GM12878 (cell line): ENCODE measurements at regions not wholly inside any gene's neighbourhood (a gene's known extent, or its start where the extent isn't known, plus 50 kb on each side); places are given as distances from the start of the nearest gene placed in this dataset.

Experiments
- ATAC-seq: fragments of 200-7000 bp; cut with Tn5 transposase; 3 replicates; pipeline ENCODE4 v1.9.1; 2020; ENCODE audit warnings: mild to moderate bottlenecking, moderate library complexity
- BruUV-seq: library from RNA; stranded (reverse); fragments of 400-500 nt; replicated peaks from 2 replicates; lab custom pipeline; 2021; lab: Mats Ljungman, UMichigan
- CTCF ChIA-PET: fragments of 300-600 bp; sonication (Branson Sonifier 250); formaldehyde crosslinking; extraction: SDS; loops from one replicate; lab custom pipeline; 2021; ENCODE audit warnings: inconsistent platforms; lab: Yijun Ruan, JAX
- POLR2A ChIA-PET: fragments of 350-600 bp; formaldehyde crosslinking; extraction: SDS; loops from one replicate; lab custom pipeline; 2021; ENCODE audit warnings: inconsistent platforms; lab: Charles Lee
- RAD21 ChIA-PET: fragments of 300-600 bp; sonication (Branson Sonifier 250); formaldehyde crosslinking; loops from one replicate; lab custom pipeline; 2023; ENCODE audit warnings: antibody characterized with exemption; ENCODE audit not compliant: unreplicated experiment; lab: Charles Lee
- SMC1A ChIA-PET: fragments of 300-600 bp; sonication (Branson Sonifier 250); formaldehyde crosslinking; loops from one replicate; lab custom pipeline; 2023; ENCODE audit not compliant: unreplicated experiment, uncharacterized antibody; lab: Charles Lee
- DNase-seq: peaks from one replicate; pipeline ENCODE4 v3.0.0-alpha.2; 2011; ENCODE audit warnings: low read depth, low spot score
- FAIRE-seq: peaks from 3 replicates; lab custom pipeline; 2011; peaks lifted over from hg19 to GRCh38; lab: Jason Lieb, UNC
- H2AFZ ChIP-seq: 2 replicates; pipeline ENCODE4 v1.6.0; 2011; ENCODE audit warnings: low read depth, low read length, control low read depth; ENCODE audit not compliant: control insufficient read depth
- H3K27ac ChIP-seq: 2 replicates; pipeline ENCODE4 v1.5.1; 2011; ENCODE audit warnings: control low read depth; ENCODE audit not compliant: control insufficient read depth, insufficient read depth
- H3K27me3 ChIP-seq, 2 experiments: replicated peaks in 1 of 2; 2 replicates each; pipeline versions ENCODE4 v1.6.0 to v1.6.1; 2011; ENCODE audit warnings: low read length in 1 of 2; ENCODE audit not compliant: control insufficient read depth in 2 of 2, insufficient read depth in 2 of 2
- H3K36me3 ChIP-seq, 2 experiments: 2 replicates each; pipeline ENCODE4 v1.5.1; 2011; ENCODE audit warnings: low read length in 1 of 2; ENCODE audit not compliant: control insufficient read depth in 2 of 2, insufficient read depth in 2 of 2
- H3K4me1 ChIP-seq: 2 replicates; pipeline ENCODE4 v1.6.1; 2011; ENCODE audit warnings: mild to moderate bottlenecking, low read length, moderate library complexity, mixed read lengths; ENCODE audit not compliant: control insufficient read depth, insufficient read depth
- H3K4me2 ChIP-seq: 2 replicates; pipeline ENCODE4 v1.6.0; 2011; ENCODE audit warnings: control low read depth; ENCODE audit not compliant: control insufficient read depth, insufficient read depth
- H3K4me3 ChIP-seq: fragments of 200-600 bp; sonication (generic); 2 replicates; pipeline ENCODE4 v1.5.1; 2016
- H3K79me2 ChIP-seq: 2 replicates; pipeline ENCODE4 v1.6.0; 2011; ENCODE audit warnings: low read length; ENCODE audit not compliant: control insufficient read depth, insufficient read depth
- H3K9ac ChIP-seq: 2 replicates; pipeline ENCODE4 v1.8.0; 2011; ENCODE audit warnings: low read length, control low read depth, mixed read lengths; ENCODE audit not compliant: control insufficient read depth, insufficient read depth
- H3K9me3 ChIP-seq: replicated peaks from 3 replicates; pipeline ENCODE4 v1.5.1; 2011; ENCODE audit warnings: mild to moderate bottlenecking, low read length; ENCODE audit not compliant: control insufficient read depth, insufficient read depth
- H4K20me1 ChIP-seq: 2 replicates; pipeline ENCODE4 v1.6.0; 2011; ENCODE audit not compliant: control insufficient read depth, insufficient read depth
- CBFB ChIP-seq: IDR thresholded peaks from 2 replicates; pipeline ENCODE4 v1.6.1; 2016; ENCODE audit warnings: antibody characterized with exemption, low read depth
- EGR1 ChIP-seq, 2 experiments: IDR thresholded peaks; 1 replicate in 1 of 2; 2 replicates in 1 of 2; pipeline ENCODE4 v1.6.1; 2011 to 2012; ENCODE audit warnings: low read depth in 2 of 2, low read length in 2 of 2, borderline replicate concordance in 1 of 2, mild to moderate bottlenecking in 1 of 2, moderate library complexity in 1 of 2
- ESRRA ChIP-seq: IDR thresholded peaks from 2 replicates; pipeline ENCODE4 v1.6.1; 2012; ENCODE audit warnings: mild to moderate bottlenecking, low read length, improper control_type of control experiment
- MEF2B ChIP-seq: fragments of 450-650 bp; IDR thresholded peaks from 2 replicates; pipeline ENCODE4 v1.6.1; 2018; ENCODE audit warnings: mild to moderate bottlenecking, moderate library complexity; ENCODE audit not compliant: partially characterized antibody, poor library complexity, severe bottlenecking
- MTA2 ChIP-seq: fragments of 450-650 bp; IDR thresholded peaks from 2 replicates; pipeline ENCODE4 v1.6.1; 2016; ENCODE audit warnings: low read depth, mild to moderate bottlenecking, moderate library complexity
- NFIC ChIP-seq: IDR thresholded peaks from 2 replicates; pipeline ENCODE4 v1.6.1; 2012; ENCODE audit warnings: low read depth, mild to moderate bottlenecking, inconsistent platforms, low read length, moderate library complexity
- PAX8 ChIP-seq: fragments of 450-650 bp; IDR thresholded peaks from 2 replicates; pipeline ENCODE4 v1.6.1; 2017; ENCODE audit warnings: mild to moderate bottlenecking, moderate library complexity
- PML ChIP-seq: IDR thresholded peaks from 2 replicates; pipeline ENCODE4 v1.6.1; 2012; ENCODE audit warnings: low read length, inconsistent platforms
- POLR2A ChIP-seq: IDR thresholded peaks from 2 replicates; pipeline ENCODE4 v1.6.1; 2011; ENCODE audit warnings: low read depth, mild to moderate bottlenecking, low read length
- POLR2AphosphoS2 ChIP-seq: IDR thresholded peaks from 2 replicates; pipeline ENCODE4 v1.6.1; 2011; ENCODE audit warnings: low read depth, mild to moderate bottlenecking, low read length, improper control_type of control experiment, moderate library complexity
- TCF7 ChIP-seq: IDR thresholded peaks from 2 replicates; pipeline ENCODE4 v1.6.1; 2014; ENCODE audit warnings: antibody characterized with exemption, borderline replicate concordance
- YY1 ChIP-seq: IDR thresholded peaks from 2 replicates; pipeline ENCODE4 v1.6.1; 2011; ENCODE audit warnings: low read depth, mild to moderate bottlenecking, low read length
- ZNF622 ChIP-seq: fragments of 450-650 bp; IDR thresholded peaks from 2 replicates; pipeline ENCODE4 v1.6.1; 2017; ENCODE audit warnings: mild to moderate bottlenecking, inconsistent platforms
- WGBS: methylation state at CpG from one replicate; pipeline ENCODE4 v1.1.6; 2016; ENCODE audit warnings: low lambda C conversion rate; ENCODE audit not compliant: insufficient replicate concordance, insufficient coverage; ENCODE audit errors: missing lambda C conversion rate; 5-methylcytosine and 5-hydroxymethylcytosine counted together
- in situ Hi-C: fragments of 300-500 bp; cut with MboI; formaldehyde crosslinking; loops from 9 replicates; pipeline ENCODE4 v1.14.3; 2018; ENCODE audit warnings: mixed read lengths
- intact Hi-C: fragments of 100-400 bp; cut with micrococcal nuclease; formaldehyde crosslinking; loops from one replicate; pipeline ENCODE4 v1.14.2; 2022; ENCODE audit not compliant: unreplicated experiment
- TF ChIP-seq, protein P1 (sequence below): fragments of 450-650 bp; IDR thresholded peaks from 2 replicates; pipeline ENCODE4 v1.6.1; 2016; ENCODE audit warnings: mild to moderate bottlenecking
- TF ChIP-seq, protein P2 (sequence below): fragments of 450-650 bp; IDR thresholded peaks from 2 replicates; pipeline ENCODE4 v1.6.1; 2018; ENCODE audit warnings: borderline replicate concordance, mild to moderate bottlenecking; ENCODE audit not compliant: partially characterized antibody
- TF ChIP-seq, protein P3 (sequence below): IDR thresholded peaks from 2 replicates; pipeline ENCODE4 v1.6.1; 2011; ENCODE audit warnings: low read depth, mild to moderate bottlenecking, low read length, moderate library complexity, borderline replicate concordance; ENCODE audit errors: extremely low read depth
- TF ChIP-seq, protein P4 (sequence below): IDR thresholded peaks from 2 replicates; pipeline ENCODE4 v1.6.1; 2012; ENCODE audit warnings: low read depth, low read length, improper control_type of control experiment

DNA sequence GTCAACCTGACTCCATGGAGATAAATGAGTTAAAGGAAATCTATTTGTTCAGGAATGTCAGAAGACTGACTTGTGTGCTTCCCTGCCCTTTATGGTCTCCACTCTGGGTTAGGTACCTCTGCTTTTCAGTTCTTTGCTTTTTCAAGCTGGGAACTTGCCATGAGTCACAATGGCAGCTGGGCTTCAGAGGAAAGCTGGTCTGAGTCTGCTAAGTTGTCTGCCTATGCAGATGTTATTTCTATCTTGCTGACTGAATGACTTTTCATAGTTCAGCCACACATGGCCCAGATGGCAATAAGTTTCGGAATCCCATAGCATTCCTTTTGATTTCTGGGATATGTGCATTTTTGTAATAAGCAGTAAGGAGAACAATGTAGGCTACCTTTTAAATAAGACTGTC lies 337.9 kb upstream of the FGF13 start:
- H3K9me3 ChIP-seq, result no peaks in the 10 kb centered on the region
- no peak overlapping the region for H3K9ac ChIP-seq
- SMC1A ChIA-PET, result no interaction called here
- no peak overlapping the region for H2AFZ ChIP-seq
- intact Hi-C loops (no loop called here), in situ Hi-C loops (no loop called here)
- POLR2A ChIA-PET, result no interaction called here
- no peak overlapping the region for H3K27ac ChIP-seq
- CTCF ChIA-PET, result no interaction called here
- FAIRE-seq, result no peak
- H3K4me3 ChIP-seq, result no peak overlapping the region
- no peak for DNase-seq
- no TSS peak for BruUV-seq
- no peaks in the 10 kb centered on the region for H4K20me1 ChIP-seq
- H3K4me2 ChIP-seq, result no peak overlapping the region
- WGBS, result 0% methylated on average over 1 of the region's 1 CpG
- H3K4me1 ChIP-seq, result no peaks in the 10 kb centered on the region
- no peaks in the 10 kb centered on the region for H3K79me2 ChIP-seq
- H3K36me3 ChIP-seq, result no peaks in the 10 kb centered on the region
- no peaks in the 10 kb centered on the region for H3K27me3 ChIP-seq
- no peak for ATAC-seq
- RAD21 ChIA-PET, result no interaction called here
- TF ChIP-seq MTA2 (no peak), ESRRA (no peak), EGR1 (IDR thresholded peaks at IDR 0.05; ENCODE audit: borderline replicate concordance in 1 of 2, low read depth in 2 of 2, low read length in 2 of 2) (no peak), POLR2A (no peak), TCF7 (no peak), YY1 (no peak), NFIC (no peak), MEF2B (no peak), CBFB (no peak), ZNF622 (no peak), POLR2AphosphoS2 (no peak), PAX8 (no peak), PML (no peak)
- TF ChIP-seq, protein P1, sequence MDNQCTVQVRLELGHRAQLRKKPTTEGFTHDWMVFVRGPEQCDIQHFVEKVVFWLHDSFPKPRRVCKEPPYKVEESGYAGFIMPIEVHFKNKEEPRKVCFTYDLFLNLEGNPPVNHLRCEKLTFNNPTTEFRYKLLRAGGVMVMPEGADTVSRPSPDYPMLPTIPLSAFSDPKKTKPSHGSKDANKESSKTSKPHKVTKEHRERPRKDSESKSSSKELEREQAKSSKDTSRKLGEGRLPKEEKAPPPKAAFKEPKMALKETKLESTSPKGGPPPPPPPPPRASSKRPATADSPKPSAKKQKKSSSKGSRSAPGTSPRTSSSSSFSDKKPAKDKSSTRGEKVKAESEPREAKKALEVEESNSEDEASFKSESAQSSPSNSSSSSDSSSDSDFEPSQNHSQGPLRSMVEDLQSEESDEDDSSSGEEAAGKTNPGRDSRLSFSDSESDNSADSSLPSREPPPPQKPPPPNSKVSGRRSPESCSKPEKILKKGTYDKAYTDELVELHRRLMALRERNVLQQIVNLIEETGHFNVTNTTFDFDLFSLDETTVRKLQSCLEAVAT, result no peak
- TF ChIP-seq, protein P2, sequence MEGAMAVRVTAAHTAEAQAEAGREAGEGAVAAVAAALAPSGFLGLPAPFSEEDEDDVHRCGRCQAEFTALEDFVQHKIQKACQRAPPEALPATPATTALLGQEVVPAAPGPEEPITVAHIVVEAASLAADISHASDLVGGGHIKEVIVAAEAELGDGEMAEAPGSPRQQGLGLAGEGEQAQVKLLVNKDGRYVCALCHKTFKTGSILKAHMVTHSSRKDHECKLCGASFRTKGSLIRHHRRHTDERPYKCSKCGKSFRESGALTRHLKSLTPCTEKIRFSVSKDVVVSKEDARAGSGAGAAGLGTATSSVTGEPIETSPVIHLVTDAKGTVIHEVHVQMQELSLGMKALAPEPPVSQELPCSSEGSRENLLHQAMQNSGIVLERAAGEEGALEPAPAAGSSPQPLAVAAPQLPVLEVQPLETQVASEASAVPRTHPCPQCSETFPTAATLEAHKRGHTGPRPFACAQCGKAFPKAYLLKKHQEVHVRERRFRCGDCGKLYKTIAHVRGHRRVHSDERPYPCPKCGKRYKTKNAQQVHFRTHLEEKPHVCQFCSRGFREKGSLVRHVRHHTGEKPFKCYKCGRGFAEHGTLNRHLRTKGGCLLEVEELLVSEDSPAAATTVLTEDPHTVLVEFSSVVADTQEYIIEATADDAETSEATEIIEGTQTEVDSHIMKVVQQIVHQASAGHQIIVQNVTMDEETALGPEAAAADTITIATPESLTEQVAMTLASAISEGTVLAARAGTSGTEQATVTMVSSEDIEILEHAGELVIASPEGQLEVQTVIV, result no peak
- TF ChIP-seq, protein P3, sequence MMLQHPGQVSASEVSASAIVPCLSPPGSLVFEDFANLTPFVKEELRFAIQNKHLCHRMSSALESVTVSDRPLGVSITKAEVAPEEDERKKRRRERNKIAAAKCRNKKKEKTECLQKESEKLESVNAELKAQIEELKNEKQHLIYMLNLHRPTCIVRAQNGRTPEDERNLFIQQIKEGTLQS, result no peak
- TF ChIP-seq, protein P4, sequence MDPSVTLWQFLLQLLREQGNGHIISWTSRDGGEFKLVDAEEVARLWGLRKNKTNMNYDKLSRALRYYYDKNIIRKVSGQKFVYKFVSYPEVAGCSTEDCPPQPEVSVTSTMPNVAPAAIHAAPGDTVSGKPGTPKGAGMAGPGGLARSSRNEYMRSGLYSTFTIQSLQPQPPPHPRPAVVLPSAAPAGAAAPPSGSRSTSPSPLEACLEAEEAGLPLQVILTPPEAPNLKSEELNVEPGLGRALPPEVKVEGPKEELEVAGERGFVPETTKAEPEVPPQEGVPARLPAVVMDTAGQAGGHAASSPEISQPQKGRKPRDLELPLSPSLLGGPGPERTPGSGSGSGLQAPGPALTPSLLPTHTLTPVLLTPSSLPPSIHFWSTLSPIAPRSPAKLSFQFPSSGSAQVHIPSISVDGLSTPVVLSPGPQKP, result no peak
